BLaER1 treated with 17β-estradiol and CSF1 and Interleukin-3, amounts not matched to agents 10 nM and 100 nM (cell line): ENCODE measurements at regions not wholly inside any gene's neighbourhood (a gene's known extent, or its start where the extent isn't known, plus 50 kb on each side); places are given as distances from the start of the nearest gene placed in this dataset.

Experiments
- H3K27ac ChIP-seq, 11 experiments: shearing (Covaris generic); formaldehyde crosslinking; 2 replicates each; pipeline ENCODE4 v1.8.1; 2022
- H3K27me3 ChIP-seq, 11 experiments: shearing (Covaris generic); formaldehyde crosslinking; 2 replicates each; pipeline ENCODE4 v1.8.1; 2022
- H3K36me3 ChIP-seq, 11 experiments: shearing (Covaris generic); formaldehyde crosslinking; 2 replicates each; pipeline ENCODE4 v1.8.1; 2022
- H3K4me1 ChIP-seq, 10 experiments: shearing (Covaris generic); formaldehyde crosslinking; 2 replicates each; pipeline ENCODE4 v1.8.1; 2022
- H3K4me2 ChIP-seq, 11 experiments: shearing (Covaris generic); formaldehyde crosslinking; 2 replicates each; pipeline ENCODE4 v1.8.1; 2022
- H3K4me3 ChIP-seq, 10 experiments: shearing (Covaris generic); formaldehyde crosslinking; 2 replicates each; pipeline ENCODE4 v1.8.1; 2022
- H3K9ac ChIP-seq, 11 experiments: shearing (Covaris generic); formaldehyde crosslinking; 2 replicates each; pipeline ENCODE4 v1.8.1; 2022
- H3K9me3 ChIP-seq, 11 experiments: shearing (Covaris generic); formaldehyde crosslinking; replicated peaks in 1 of 11; 2 replicates each; pipeline ENCODE4 v1.8.1; 2022
- H4K20me1 ChIP-seq, 11 experiments: shearing (Covaris generic); formaldehyde crosslinking; 2 replicates each; pipeline ENCODE4 v1.8.1; 2022
- Cebpa-rat ChIP-seq, 11 experiments: shearing (Covaris generic); IDR thresholded peaks; 2 replicates each; pipeline ENCODE4 v1.8.1; 2022

GRCh38 chr11:92492372-92492771, 267.8 kb downstream of the FAT3 start:
- H3K4me2 ChIP-seq = no peak overlapping the region
- no peak overlapping the region for H3K9ac ChIP-seq
- TF ChIP-seq Cebpa-rat (IDR thresholded peaks at IDR 0.05) = no peak
- no peaks in the 10 kb centered on the region for H3K9me3 ChIP-seq
- no peak overlapping the region for H3K27ac ChIP-seq
- no peaks in the 10 kb centered on the region for H4K20me1 ChIP-seq
- H3K4me3 ChIP-seq = no peak overlapping the region
- H3K27me3 ChIP-seq = no peaks in the 10 kb centered on the region; a peak in 1 of 22 replicates
- no peaks in the 10 kb centered on the region for H3K36me3 ChIP-seq
- H3K4me1 ChIP-seq = no peaks in the 10 kb centered on the region

- no peak for TF ChIP-seq Cebpa-rat (IDR thresholded peaks at IDR 0.05)
- H3K27me3 ChIP-seq = no peaks in the 10 kb centered on the region
- H4K20me1 ChIP-seq = no peaks in the 10 kb centered on the region
- H3K4me2 ChIP-seq = no peak overlapping the region
- no peaks in the 10 kb centered on the region for H3K4me1 ChIP-seq
- H3K9ac ChIP-seq = no peak overlapping the region
- H3K9me3 ChIP-seq = no peaks in the 10 kb centered on the region
- no peak overlapping the region for H3K4me3 ChIP-seq
- H3K36me3 ChIP-seq = no peaks in the 10 kb centered on the region
- no peak overlapping the region for H3K27ac ChIP-seq
These were observed 270.6 kb downstream of the FAT3 start for GRCh38 chr11:92495107-92495793.

- no peaks in the 10 kb centered on the region for H3K9me3 ChIP-seq
- no peaks in the 10 kb centered on the region for H3K4me1 ChIP-seq
- H3K4me3 ChIP-seq = no peak overlapping the region
- H3K27ac ChIP-seq = no peak overlapping the region
- H3K4me2 ChIP-seq = no peak overlapping the region
- no peak overlapping the region for H3K9ac ChIP-seq
- no peaks in the 10 kb centered on the region for H3K27me3 ChIP-seq
- H4K20me1 ChIP-seq = no peaks in the 10 kb centered on the region
- no peaks in the 10 kb centered on the region for H3K36me3 ChIP-seq
- no peak for TF ChIP-seq Cebpa-rat (IDR thresholded peaks at IDR 0.05)
These were observed 275.8 kb downstream of the FAT3 start for GRCh38 chr11:92500453-92500852.

- no peaks in the 10 kb centered on the region for H3K36me3 ChIP-seq
- no peaks in the 10 kb centered on the region for H3K4me1 ChIP-seq
- H3K4me3 ChIP-seq = no peak overlapping the region
- H3K27me3 ChIP-seq = no peaks in the 10 kb centered on the region
- no peak overlapping the region for H3K4me2 ChIP-seq
- TF ChIP-seq Cebpa-rat (IDR thresholded peaks at IDR 0.05) = no peak
- H3K9ac ChIP-seq = no peak overlapping the region
- H4K20me1 ChIP-seq = no peaks in the 10 kb centered on the region
- no peaks in the 10 kb centered on the region for H3K9me3 ChIP-seq
- no peak overlapping the region for H3K27ac ChIP-seq
These were observed 276.6 kb downstream of the FAT3 start for GRCh38 chr11:92501066-92501739.

- no peak overlapping the region for H3K9ac ChIP-seq
- H3K27ac ChIP-seq = no peak overlapping the region
- H3K9me3 ChIP-seq = no peaks in the 10 kb centered on the region
- no peaks in the 10 kb centered on the region for H3K36me3 ChIP-seq
- no peak for TF ChIP-seq Cebpa-rat (IDR thresholded peaks at IDR 0.05)
- H3K4me1 ChIP-seq = no peaks in the 10 kb centered on the region
- H3K27me3 ChIP-seq = no peaks in the 10 kb centered on the region
- no peak overlapping the region for H3K4me2 ChIP-seq
- H4K20me1 ChIP-seq = no peaks in the 10 kb centered on the region
- no peak overlapping the region for H3K4me3 ChIP-seq
These were observed 279.4 kb downstream of the FAT3 start for GRCh38 chr11:92504004-92504403.

GRCh38 chr11:92504534-92504933, 279.9 kb downstream of the FAT3 start:
- Histone ChIP-seq H3K27me3 (no peaks in the 10 kb centered on the region), H3K36me3 (no peaks in the 10 kb centered on the region), H3K4me2 (no peak overlapping the region), H3K4me1 (no peaks in the 10 kb centered on the region), H3K9ac (no peak overlapping the region), H3K4me3 (no peak overlapping the region), H4K20me1 (no peaks in the 10 kb centered on the region), H3K27ac (no peak overlapping the region), H3K9me3 (no peaks in the 10 kb centered on the region)
- TF ChIP-seq Cebpa-rat (IDR thresholded peaks at IDR 0.05) = no peak

GRCh38 chr11:92505689-92506088, 281.1 kb downstream of the FAT3 start:
- TF ChIP-seq Cebpa-rat (IDR thresholded peaks at IDR 0.05) = no peak
- H3K4me1 ChIP-seq = no peaks in the 10 kb centered on the region
- H3K27me3 ChIP-seq = no peaks in the 10 kb centered on the region
- H3K4me2 ChIP-seq = no peak overlapping the region
- no peak overlapping the region for H3K27ac ChIP-seq
- no peaks in the 10 kb centered on the region for H3K36me3 ChIP-seq
- H3K9ac ChIP-seq = no peak overlapping the region
- H3K4me3 ChIP-seq = no peak overlapping the region
- no peaks in the 10 kb centered on the region for H4K20me1 ChIP-seq
- no peaks in the 10 kb centered on the region for H3K9me3 ChIP-seq

- H3K27me3 ChIP-seq = no peaks in the 10 kb centered on the region
- H3K9ac ChIP-seq = no peak overlapping the region
- H3K27ac ChIP-seq = no peak overlapping the region
- no peak overlapping the region for H3K4me3 ChIP-seq
- H3K4me2 ChIP-seq = no peak overlapping the region
- H4K20me1 ChIP-seq = no peaks in the 10 kb centered on the region
- no peak for TF ChIP-seq Cebpa-rat (IDR thresholded peaks at IDR 0.05)
- no peaks in the 10 kb centered on the region for H3K4me1 ChIP-seq
- H3K9me3 ChIP-seq = no peaks in the 10 kb centered on the region
- H3K36me3 ChIP-seq = no peaks in the 10 kb centered on the region
These were observed 282.3 kb downstream of the FAT3 start for GRCh38 chr11:92506809-92507336.

- H3K4me2 ChIP-seq = no peak overlapping the region
- H3K4me1 ChIP-seq = no peaks in the 10 kb centered on the region
- no peak overlapping the region for H3K27ac ChIP-seq
- no peaks in the 10 kb centered on the region for H3K27me3 ChIP-seq
- no peak overlapping the region for H3K4me3 ChIP-seq
- no peak for TF ChIP-seq Cebpa-rat (IDR thresholded peaks at IDR 0.05)
- no peaks in the 10 kb centered on the region for H3K36me3 ChIP-seq
- no peaks in the 10 kb centered on the region for H3K9me3 ChIP-seq
- no peaks in the 10 kb centered on the region for H4K20me1 ChIP-seq
- no peak overlapping the region for H3K9ac ChIP-seq
These were observed 286.0 kb downstream of the FAT3 start for GRCh38 chr11:92510591-92510990.
